GM18867 (cell line): ENCODE measurements at regions not wholly inside any gene's neighbourhood (a gene's known extent, or its start where the extent isn't known, plus 50 kb on each side); places are given as distances from the start of the nearest gene placed in this dataset.
"Not testable (repeated sequence)": the region's sequence is repeated elsewhere in the genome, so short reads cannot be mapped to it uniquely, and the experiment has no call there.

Experiments
- ATAC-seq: cut with Tn5 transposase; IDR thresholded peaks from one replicate; pipeline ENCODE4 v1.9.1; 2021; ENCODE audit warnings: mild to moderate bottlenecking, moderate library complexity; ENCODE audit not compliant: unreplicated experiment

GRCh38 chr3:64438066-64438465 lies 212.8 kb upstream of the PRICKLE2 start:
- no peak for ATAC-seq

GRCh38 chr3:64437131-64437530 lies 211.9 kb upstream of the PRICKLE2 start:
- ATAC-seq: no peak

GRCh38 chr3:64435023-64435422 lies 209.8 kb upstream of the PRICKLE2 start:
- not testable (repeated sequence) for ATAC-seq

- ATAC-seq: no peak
Observed at GRCh38 chr3:64432870-64433269, 207.6 kb upstream of the PRICKLE2 start.

GRCh38 chr3:64431526-64432091 lies 206.3 kb upstream of the PRICKLE2 start:
- no peak for ATAC-seq

GRCh38 chr3:64427671-64428070 lies 202.4 kb upstream of the PRICKLE2 start:
- ATAC-seq: no peak

- ATAC-seq: no peak
Observed at GRCh38 chr3:64426551-64426950, 201.3 kb upstream of the PRICKLE2 start.

- ATAC-seq: no peak
Observed at GRCh38 chr3:64422932-64423331, 197.7 kb upstream of the PRICKLE2 start.

GRCh38 chr3:64422192-64422591 lies 196.9 kb upstream of the PRICKLE2 start:
- no peak for ATAC-seq

GRCh38 chr3:64417816-64418215 lies 192.6 kb upstream of the PRICKLE2 start:
- peak; percentile 63 for ATAC-seq

- no peak for ATAC-seq
Observed at GRCh38 chr3:64414043-64414442, 188.8 kb upstream of the PRICKLE2 start.

GRCh38 chr3:64411101-64411500 lies 185.8 kb upstream of the PRICKLE2 start:
- no peak for ATAC-seq

- no peak for ATAC-seq
Observed at GRCh38 chr3:64410226-64410625, 185.0 kb upstream of the PRICKLE2 start.

- no peak for ATAC-seq
Observed at GRCh38 chr3:64408770-64409169, 183.5 kb upstream of the PRICKLE2 start.

- no peak for ATAC-seq
Observed at GRCh38 chr3:64406271-64406670, 181.0 kb upstream of the PRICKLE2 start.

- ATAC-seq: no peak
Observed at GRCh38 chr3:64405211-64405835, 180.1 kb upstream of the PRICKLE2 start.

- ATAC-seq: no peak
Observed at GRCh38 chr3:64400706-64401105, 175.4 kb upstream of the PRICKLE2 start.

- peak; percentile 66 for ATAC-seq
Observed at GRCh38 chr3:64399205-64399800, 174.0 kb upstream of the PRICKLE2 start.

GRCh38 chr3:64398476-64398875 lies 173.2 kb upstream of the PRICKLE2 start:
- ATAC-seq: no peak

- ATAC-seq: no peak
Observed at GRCh38 chr3:64398006-64398405, 172.7 kb upstream of the PRICKLE2 start.

- no peak for ATAC-seq
Observed at GRCh38 chr3:64397573-64397972, 172.3 kb upstream of the PRICKLE2 start.

- peak; percentile 75 for ATAC-seq
Observed at GRCh38 chr3:64395490-64395889, 170.2 kb upstream of the PRICKLE2 start.

GRCh38 chr3:64393193-64393592 lies 167.9 kb upstream of the PRICKLE2 start:
- no peak for ATAC-seq
